Muscle of arm (tissue), 1 donor: ENCODE measurements at regions not wholly inside any gene's neighbourhood (a gene's known extent, or its start where the extent isn't known, plus 50 kb on each side); places are given as distances from the start of the nearest gene placed in this dataset.
"Not testable (repeated sequence)": the region's sequence is repeated elsewhere in the genome, so short reads cannot be mapped to it uniquely, and the experiment has no call there.

Experiments
- DNase-seq: peaks from one replicate; pipeline ENCODE4 v3.0.0-alpha.2; 2013

GRCh38 chr3:35120026-35120425 is 519.3 kb upstream of the ARPP21 start:
- DNase-seq: no peak

GRCh38 chr3:35137612-35138011 is 501.7 kb upstream of the ARPP21 start:
- no peak for DNase-seq

- no peak for DNase-seq
Measured at GRCh38 chr3:35141406-35141805, 497.9 kb upstream of the ARPP21 start.

- peak; percentile 8 for DNase-seq
Measured at GRCh38 chr3:35144011-35144410, 495.3 kb upstream of the ARPP21 start.

GRCh38 chr3:35146256-35147035 is 492.9 kb upstream of the ARPP21 start:
- not testable (repeated sequence) for DNase-seq

- no peak for DNase-seq
Measured at GRCh38 chr3:35183927-35184675, 455.2 kb upstream of the ARPP21 start.

GRCh38 chr3:35184775-35185174 is 454.6 kb upstream of the ARPP21 start:
- no peak for DNase-seq

GRCh38 chr3:35187908-35188307 is 451.4 kb upstream of the ARPP21 start:
- no peak for DNase-seq

- no peak for DNase-seq
Measured at GRCh38 chr3:35194666-35195065, 444.7 kb upstream of the ARPP21 start.

GRCh38 chr3:35198857-35199256 is 440.5 kb upstream of the ARPP21 start:
- no peak for DNase-seq

GRCh38 chr3:35200056-35200455 is 439.3 kb upstream of the ARPP21 start:
- DNase-seq: no peak

GRCh38 chr3:35201211-35201610 is 438.1 kb upstream of the ARPP21 start:
- no peak for DNase-seq

- DNase-seq: no peak
Measured at GRCh38 chr3:35215525-35216500, 423.5 kb upstream of the ARPP21 start.

GRCh38 chr3:35216501-35217266 is 422.6 kb upstream of the ARPP21 start:
- no peak for DNase-seq

- DNase-seq: no peak
Measured at GRCh38 chr3:35223632-35224394, 415.5 kb upstream of the ARPP21 start.

- DNase-seq: peak; percentile 21
Measured at GRCh38 chr3:35224565-35225295, 414.6 kb upstream of the ARPP21 start.

GRCh38 chr3:35241236-35241635 is 398.1 kb upstream of the ARPP21 start:
- DNase-seq: no peak

- DNase-seq: peak; percentile 4
Measured at GRCh38 chr3:35254917-35255316, 384.4 kb upstream of the ARPP21 start.

- no peak for DNase-seq
Measured at GRCh38 chr3:35257641-35258040, 381.7 kb upstream of the ARPP21 start.

GRCh38 chr3:35262406-35262805 is 376.9 kb upstream of the ARPP21 start:
- peak; percentile 61 for DNase-seq
